Tibial nerve (tissue), 4 donors: ENCODE measurements at regions not wholly inside any gene's neighbourhood (a gene's known extent, or its start where the extent isn't known, plus 50 kb on each side); places are given as distances from the start of the nearest gene placed in this dataset.

Source experiments
- DNase-seq, 2 donors: peaks; one replicate each; pipeline ENCODE4 v3.0.0-alpha.2; 2019; ENCODE audit warnings: low spot score in 2 of 2
- H3K27ac ChIP-seq, 4 donors: fragments of 200-600 bp; sonication (generic) in 3 of 4; one replicate each; pipeline ENCODE4 v1.5.1; 2017 to 2019; ENCODE audit warnings: mild to moderate bottlenecking in 1 of 4
- H3K27me3 ChIP-seq, 2 donors: fragments of 200-600 bp; sonication (generic) in 1 of 2; one replicate each; pipeline versions ENCODE4 v1.5.1 to v1.6.0; 2017 to 2019
- H3K36me3 ChIP-seq, 3 donors: fragments of 200-600 bp; sonication (generic); one replicate each; pipeline ENCODE4 v1.5.1; 2018 to 2019
- H3K4me1 ChIP-seq, 4 donors: fragments of 200-600 bp; sonication (generic) in 3 of 4; one replicate each; pipeline ENCODE4 v1.5.1; 2017 to 2019
- H3K4me3 ChIP-seq, 4 donors: fragments of 200-600 bp; sonication (generic) in 3 of 4; one replicate each; pipeline ENCODE4 v1.5.1; 2017 to 2019; ENCODE audit warnings: mild to moderate bottlenecking in 1 of 4, moderate library complexity in 1 of 4
- H3K9me3 ChIP-seq, 4 donors: fragments of 200-600 bp; sonication (generic) in 3 of 4; one replicate each; pipeline ENCODE4 v1.5.1; 2017 to 2019
- CTCF ChIP-seq, 5 experiments: fragments of 200-600 bp in 3 of 5; fragments of 450-650 bp in 2 of 5; sonication (generic) in 3 of 5; IDR thresholded peaks; one replicate each; pipeline ENCODE4 v1.5.1; 2016 to 2019; ENCODE audit warnings: antibody characterized with exemption in 5 of 5, mild to moderate bottlenecking in 3 of 5, moderate library complexity in 2 of 5
- EP300 ChIP-seq, 2 donors: sonication (generic); formaldehyde crosslinking; IDR thresholded peaks; one replicate each; pipeline ENCODE4 v1.6.1; 2017; ENCODE audit warnings: antibody characterized with exemption in 2 of 2, mild to moderate bottlenecking in 1 of 2
- POLR2A ChIP-seq, 2 donors: fragments of 450-650 bp; IDR thresholded peaks; one replicate each; pipeline ENCODE4 v1.6.1; 2017; ENCODE audit warnings: antibody characterized with exemption in 2 of 2, mild to moderate bottlenecking in 2 of 2, moderate library complexity in 2 of 2
- WGBS, 2 donors: methylation state at CpG; one replicate each; pipeline ENCODE4 v1.1.5; 2018; 5-methylcytosine and 5-hydroxymethylcytosine counted together

GRCh38 chr9:119477197-119477596, 108.0 kb upstream of the BRINP1 start:
- no peaks in the 10 kb centered on the region for H3K27me3 ChIP-seq
- no peak for DNase-seq
- no peaks in the 10 kb centered on the region for H3K36me3 ChIP-seq
- no peaks in the 10 kb centered on the region for H3K4me1 ChIP-seq
- TF ChIP-seq CTCF (IDR thresholded peaks at IDR 0.05) (no peak), EP300 (IDR thresholded peaks at IDR 0.05) (no peak), POLR2A (IDR thresholded peaks at IDR 0.05) (no peak)
- no peaks in the 10 kb centered on the region for H3K9me3 ChIP-seq
- 88 to 89% methylated on average over 7 of the region's 7 CpGs for WGBS, 2 donors
- no peak overlapping the region for H3K27ac ChIP-seq
- no peak overlapping the region for H3K4me3 ChIP-seq

GRCh38 chr9:119458068-119458467, 88.8 kb upstream of the BRINP1 start:
- no peak for TF ChIP-seq EP300 (IDR thresholded peaks at IDR 0.05)
- no peak for TF ChIP-seq POLR2A (IDR thresholded peaks at IDR 0.05)
- TF ChIP-seq CTCF (IDR thresholded peaks at IDR 0.05), result no peak
- 47 to 54% methylated on average over 3 of the region's 3 CpGs for WGBS, 2 donors
- Histone ChIP-seq H3K4me1 (no peaks in the 10 kb centered on the region), H3K4me3 (no peak overlapping the region), H3K36me3 (no peaks in the 10 kb centered on the region), H3K27me3 (no peaks in the 10 kb centered on the region), H3K9me3 (no peaks in the 10 kb centered on the region), H3K27ac (no peak overlapping the region)
- DNase-seq, result no peak

GRCh38 chr9:119453980-119454379, 84.7 kb upstream of the BRINP1 start:
- H3K27me3 ChIP-seq, result no peaks in the 10 kb centered on the region
- no peaks in the 10 kb centered on the region for H3K4me1 ChIP-seq
- H3K9me3 ChIP-seq, result no peaks in the 10 kb centered on the region
- H3K36me3 ChIP-seq, result no peaks in the 10 kb centered on the region
- no peak for TF ChIP-seq EP300 (IDR thresholded peaks at IDR 0.05)
- no peak for TF ChIP-seq POLR2A (IDR thresholded peaks at IDR 0.05)
- no peak for TF ChIP-seq CTCF (IDR thresholded peaks at IDR 0.05)
- no peak for DNase-seq
- no peak overlapping the region for H3K27ac ChIP-seq
- 77 to 90% methylated on average over 1 of the region's 1 CpG for WGBS, 2 donors
- H3K4me3 ChIP-seq, result no peak overlapping the region

- Histone ChIP-seq H3K27ac (no peak overlapping the region), H3K4me3 (no peak overlapping the region), H3K4me1 (no peaks in the 10 kb centered on the region), H3K27me3 (no peaks in the 10 kb centered on the region), H3K36me3 (no peaks in the 10 kb centered on the region), H3K9me3 (no peaks in the 10 kb centered on the region)
- no peak for DNase-seq
- TF ChIP-seq EP300 (IDR thresholded peaks at IDR 0.05), result no peak
- TF ChIP-seq POLR2A (IDR thresholded peaks at IDR 0.05), result no peak
- no peak for TF ChIP-seq CTCF (IDR thresholded peaks at IDR 0.05)
- 59 to 73% methylated on average over 3 of the region's 3 CpGs for WGBS, 2 donors
These were observed 84.3 kb upstream of the BRINP1 start for GRCh38 chr9:119453490-119453911.

- no peak overlapping the region for H3K27ac ChIP-seq
These were observed 82.2 kb upstream of the BRINP1 start for GRCh38 chr9:119451426-119451825.

More at GRCh38 chr9:119451426-119451825, 82.2 kb upstream of the BRINP1 start:
- H3K4me1 ChIP-seq, result no peaks in the 10 kb centered on the region
- no peaks in the 10 kb centered on the region for H3K9me3 ChIP-seq
- no peak for DNase-seq
- H3K36me3 ChIP-seq, result no peaks in the 10 kb centered on the region
- no peak for TF ChIP-seq EP300 (IDR thresholded peaks at IDR 0.05)
- TF ChIP-seq CTCF (IDR thresholded peaks at IDR 0.05), result no peak
- TF ChIP-seq POLR2A (IDR thresholded peaks at IDR 0.05), result no peak
- H3K4me3 ChIP-seq, result no peak overlapping the region
- no peaks in the 10 kb centered on the region for H3K27me3 ChIP-seq
